ENCODE measurements at regions not wholly inside any gene's neighbourhood (a gene's known extent, or its start where the extent isn't known, plus 50 kb on each side); places are given as distances from the start of the nearest gene placed in this dataset.
A peak's percentile ranks its signal among the peaks of the same experiment; 100 is the strongest.

GRCh38 chr2:164073101-164074074, 337.6 kb upstream of the FIGN start:
- no peak for TF ChIP-seq CTCF (IDR thresholded peaks at IDR 0.05)
- no peak for DNase-seq (ENCODE audit: low spot score)
- H3K27ac ChIP-seq, result no peak overlapping the region
- no peak overlapping the region for H3K4me3 ChIP-seq

GRCh38 chr2:164069540-164069939, 333.7 kb upstream of the FIGN start:
- no peak for DNase-seq (ENCODE audit: low spot score)
- TF ChIP-seq CTCF (IDR thresholded peaks at IDR 0.05), result no peak
- Histone ChIP-seq H3K27ac (no peak overlapping the region), H3K4me3 (no peak overlapping the region)

GRCh38 chr2:164068063-164068462, 332.3 kb upstream of the FIGN start:
- Histone ChIP-seq H3K27ac (no peak overlapping the region), H3K4me3 (no peak overlapping the region)
- TF ChIP-seq CTCF (IDR thresholded peaks at IDR 0.05), result no peak
- no peak for DNase-seq (ENCODE audit: low spot score)

- no peak for TF ChIP-seq CTCF (IDR thresholded peaks at IDR 0.05)
These were observed 330.3 kb upstream of the FIGN start for GRCh38 chr2:164066095-164066494.

GRCh38 chr2:164065038-164065437, 329.2 kb upstream of the FIGN start:
- no peak overlapping the region for H3K27ac ChIP-seq
- no peak for DNase-seq (ENCODE audit: low spot score)
- H3K4me3 ChIP-seq, result no peak overlapping the region
- TF ChIP-seq CTCF (IDR thresholded peaks at IDR 0.05), result no peak

More at GRCh38 chr2:164066095-164066494, 330.3 kb upstream of the FIGN start:
- H3K27ac ChIP-seq, result no peak overlapping the region
- no peak overlapping the region for H3K4me3 ChIP-seq
- no peak for DNase-seq (ENCODE audit: low spot score)

- Histone ChIP-seq H3K4me3 (no peak overlapping the region), H3K27ac (no peak overlapping the region)
- TF ChIP-seq CTCF (IDR thresholded peaks at IDR 0.05), result peak; percentile 51
- no peak for DNase-seq (ENCODE audit: low spot score)
These were observed 325.4 kb upstream of the FIGN start for GRCh38 chr2:164061129-164061746.

All from coronary artery (tissue), 2 donors.